NB4 (cell line): ENCODE measurements at regions not wholly inside any gene's neighbourhood (a gene's known extent, or its start where the extent isn't known, plus 50 kb on each side); places are given as distances from the start of the nearest gene placed in this dataset.

Experiments
- DNase-seq: peaks from one replicate; pipeline ENCODE4 v3.0.0; 2010; ENCODE audit warnings: low read depth
- H3K4me3 ChIP-seq: one replicate; pipeline ENCODE4 v1.5.1; 2011; ENCODE audit warnings: mild to moderate bottlenecking, low read depth, low read length, moderate library complexity
- CTCF ChIP-seq: IDR thresholded peaks from one replicate; pipeline ENCODE4 v1.5.1; 2012; ENCODE audit warnings: low read depth, low read length
- MAX ChIP-seq: IDR thresholded peaks from 2 replicates; pipeline ENCODE4 v1.6.1; 2011; ENCODE audit warnings: low read depth, low read length
- MYC ChIP-seq: IDR thresholded peaks from 2 replicates; pipeline ENCODE4 v1.6.1; 2011; ENCODE audit warnings: low read depth, low read length
- POLR2A ChIP-seq: IDR thresholded peaks from 2 replicates; pipeline ENCODE4 v1.6.1; 2011; ENCODE audit warnings: mild to moderate bottlenecking; ENCODE audit not compliant: insufficient read length; ENCODE audit errors: extremely low read depth

- TF ChIP-seq POLR2A (no peak), MAX (no peak), CTCF (no peak), MYC (no peak)
- H3K4me3 ChIP-seq = no peak overlapping the region
- no peak for DNase-seq
Measured at GRCh38 chr6:56709650-56710049, 67.0 kb upstream of the DST start.

GRCh38 chr6:56708810-56709597, 66.3 kb upstream of the DST start:
- DNase-seq = peak; percentile 78
- TF ChIP-seq CTCF (peak; percentile 37), MYC (no peak)
- H3K4me3 ChIP-seq = no peak overlapping the region

GRCh38 chr6:56706981-56707726, 64.5 kb upstream of the DST start:
- no peak for TF ChIP-seq MAX
- no peak for TF ChIP-seq POLR2A
- TF ChIP-seq MYC = no peak
- TF ChIP-seq CTCF = no peak
- no peak for DNase-seq
- H3K4me3 ChIP-seq = no peak overlapping the region

- H3K4me3 ChIP-seq = no peak overlapping the region
- TF ChIP-seq MAX (no peak), POLR2A (no peak), CTCF (no peak)
- DNase-seq = peak; percentile 37
Measured at GRCh38 chr6:56699066-56699654, 56.5 kb upstream of the DST start.

- H3K4me3 ChIP-seq = no peak overlapping the region
- no peak for TF ChIP-seq POLR2A
- no peak for TF ChIP-seq CTCF
- no peak for TF ChIP-seq MAX
- no peak for TF ChIP-seq MYC
- no peak for DNase-seq
Measured at GRCh38 chr6:56695702-56696101, 53.0 kb upstream of the DST start.
